ENCODE measurements at regions not wholly inside any gene's neighbourhood (a gene's known extent, or its start where the extent isn't known, plus 50 kb on each side); places are given as distances from the start of the nearest gene placed in this dataset.

- Mint-ChIP-seq H3K4me1 (ENCODE audit: low read depth) (no peaks in the 10 kb centered on the region), H3K9me3 (no peaks in the 10 kb centered on the region), H3K4me3 (no peak overlapping the region), H3K27me3 (peaks cover 9% of the 10 kb centered on the region), H3K27ac (no peak overlapping the region), H3K36me3 (no peaks in the 10 kb centered on the region)
- ChIA-PET CTCF (interaction anchor here (1.5 kb wide), 1 partner anchor 21 kb away, joined by 6 read pairs; no protein-coding TSS in a partner anchor), POLR2A (no interaction called here)
- intact Hi-C loops (cut with micrococcal nuclease), result no loop called here
- no peak for DNase-seq
These were observed 159.4 kb downstream of the BARHL2 start for GRCh38 chr1:90557706-90558105.

DNA sequence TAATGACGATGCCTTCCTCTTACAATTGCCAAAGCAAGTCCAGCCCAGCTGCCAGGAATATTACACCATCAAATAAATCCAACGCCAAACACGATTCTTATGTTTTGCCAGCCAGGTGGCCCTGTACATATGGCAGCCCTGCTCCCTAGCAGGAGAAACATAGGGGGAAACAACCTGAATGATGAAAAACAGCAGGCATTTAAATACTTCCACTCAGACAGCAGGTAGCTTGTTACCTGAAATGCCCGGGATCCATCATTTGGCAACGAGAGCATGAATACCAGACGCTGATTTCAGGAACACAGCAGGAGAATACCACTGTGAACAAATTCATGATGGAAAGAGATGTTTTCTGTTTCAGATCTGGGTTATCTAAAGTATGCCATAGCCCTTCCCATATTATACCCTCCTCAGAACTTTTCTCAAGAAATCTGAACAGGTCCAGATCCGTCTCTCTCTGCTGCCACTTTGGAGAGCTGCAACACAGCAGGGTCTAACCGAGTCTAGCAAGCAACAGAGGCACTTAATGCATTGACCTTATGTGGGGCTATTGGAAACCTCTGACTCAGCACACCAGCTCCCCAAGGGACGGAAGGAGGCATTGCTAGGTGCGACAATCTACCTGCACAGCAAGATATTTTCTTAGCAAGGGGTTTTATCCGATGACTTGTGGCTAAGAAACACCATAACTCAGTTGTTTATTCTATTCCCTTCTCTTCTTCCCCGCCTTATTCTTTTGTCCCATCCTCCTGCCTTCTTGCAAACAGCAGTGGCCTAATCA is 166.3 kb downstream of the BARHL2 start:
- no peak overlapping the region for H3K4me3 Mint-ChIP-seq
- CTCF ChIA-PET, result no interaction called here
- H3K36me3 Mint-ChIP-seq, result no peaks in the 10 kb centered on the region
- H3K9me3 Mint-ChIP-seq, result no peaks in the 10 kb centered on the region
- DNase-seq, result no peak
- H3K4me1 Mint-ChIP-seq (ENCODE audit: low read depth), result no peaks in the 10 kb centered on the region
- H3K27ac Mint-ChIP-seq, result no peak overlapping the region
- intact Hi-C loops (cut with micrococcal nuclease), result no loop called here
- peaks cover 17% of the 10 kb centered on the region for H3K27me3 Mint-ChIP-seq
- POLR2A ChIA-PET, result no interaction called here

DNA sequence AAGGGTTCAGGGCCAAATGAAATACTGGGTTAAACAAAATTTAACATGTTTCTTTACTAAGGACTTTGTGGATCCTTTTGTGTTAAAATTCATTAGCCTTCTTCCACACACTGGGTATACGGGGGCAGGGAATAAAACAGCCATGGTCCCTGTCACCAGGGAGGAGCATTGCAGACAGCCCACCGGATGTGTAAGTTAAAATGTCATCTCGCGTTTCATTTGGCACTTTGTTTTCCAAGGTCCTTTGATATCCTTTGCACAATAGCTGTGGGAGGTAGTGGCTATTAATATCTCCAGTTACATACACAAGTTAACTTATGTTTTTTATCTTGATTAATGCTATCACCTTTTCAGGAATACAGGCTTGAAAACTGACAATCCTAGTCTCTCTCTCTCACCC is 172.7 kb downstream of the BARHL2 start:
- DNase-seq, result no peak
- Mint-ChIP-seq H3K4me3 (no peak overlapping the region), H3K36me3 (no peaks in the 10 kb centered on the region), H3K9me3 (no peaks in the 10 kb centered on the region), H3K27ac (no peak overlapping the region), H3K4me1 (ENCODE audit: low read depth) (no peaks in the 10 kb centered on the region), H3K27me3 (peaks cover 4% of the 10 kb centered on the region)
- POLR2A ChIA-PET, result no interaction called here
- CTCF ChIA-PET, result no interaction called here
- intact Hi-C loops (cut with micrococcal nuclease), result no loop called here

DNA sequence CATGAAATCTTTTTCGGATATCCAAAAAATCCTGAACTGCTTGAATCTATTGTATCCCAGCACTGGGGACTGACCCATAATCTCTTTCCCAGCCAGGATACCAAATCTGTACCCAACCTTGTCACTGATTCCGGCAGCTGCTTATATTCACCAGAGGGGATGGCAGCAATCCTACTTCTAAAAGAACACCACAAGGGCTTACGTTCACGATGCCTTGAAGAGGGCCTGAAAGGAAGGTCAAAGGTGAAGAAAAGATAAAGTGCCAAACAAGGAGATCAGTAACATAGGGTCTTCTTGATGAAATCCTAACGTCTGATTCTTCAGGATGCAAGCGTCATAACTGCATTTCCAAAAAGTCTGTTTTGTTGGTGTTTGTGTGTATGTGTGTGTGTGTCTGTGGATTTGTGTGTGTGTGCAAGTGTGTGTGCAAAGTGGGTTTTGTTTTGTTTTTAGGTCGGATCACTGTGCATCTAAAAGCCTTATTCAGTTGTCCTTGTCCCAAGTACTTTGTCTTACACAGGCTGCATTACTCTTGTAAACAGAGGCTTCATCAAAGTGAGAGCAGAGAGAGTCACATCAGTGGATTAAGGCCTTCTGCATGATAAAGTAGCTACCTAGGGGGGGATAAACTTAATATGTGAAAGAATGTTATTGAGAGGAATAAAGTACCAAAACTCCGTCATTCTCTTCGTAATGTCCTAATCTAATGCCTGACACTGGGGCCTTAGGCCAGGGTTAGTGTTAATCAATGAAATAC is 179.3 kb downstream of the BARHL2 start:
- intact Hi-C loops (cut with micrococcal nuclease), result no loop called here
- Mint-ChIP-seq H3K4me1 (ENCODE audit: low read depth) (no peaks in the 10 kb centered on the region), H3K9me3 (no peaks in the 10 kb centered on the region), H3K36me3 (no peaks in the 10 kb centered on the region), H3K4me3 (no peak overlapping the region), H3K27ac (no peak overlapping the region), H3K27me3 (peaks cover 4% of the 10 kb centered on the region)
- DNase-seq, result no peak
- ChIA-PET POLR2A (no interaction called here), CTCF (no interaction called here)

GRCh38 chr1:90534663-90535295 is 182.3 kb downstream of the BARHL2 start:
- POLR2A ChIA-PET, result no interaction called here

GRCh38 chr1:90534116-90534515 is 183.0 kb downstream of the BARHL2 start:
- Mint-ChIP-seq H3K36me3 (no peaks in the 10 kb centered on the region), H3K4me3 (no peak overlapping the region), H3K27ac (no peak overlapping the region), H3K27me3 (peaks cover 4% of the 10 kb centered on the region), H3K9me3 (no peaks in the 10 kb centered on the region), H3K4me1 (ENCODE audit: low read depth) (no peaks in the 10 kb centered on the region)
- ChIA-PET POLR2A (no interaction called here), CTCF (no interaction called here)
- no peak for DNase-seq
- intact Hi-C loops (cut with micrococcal nuclease), result no loop called here

More at GRCh38 chr1:90534663-90535295, 182.3 kb downstream of the BARHL2 start:
- CTCF ChIA-PET, result interaction anchor here (0.7 to 1.0 kb wide), 3 partner anchors 631 to 1302 kb away, joined by 3 to 4 read pairs (median 3); no protein-coding TSS in a partner anchor
- DNase-seq, result no peak
- Mint-ChIP-seq H3K27me3 (peaks cover 4% of the 10 kb centered on the region), H3K9me3 (no peaks in the 10 kb centered on the region), H3K27ac (no peak overlapping the region), H3K4me3 (no peak overlapping the region), H3K36me3 (no peaks in the 10 kb centered on the region), H3K4me1 (ENCODE audit: low read depth) (no peaks in the 10 kb centered on the region)
- intact Hi-C loops (cut with micrococcal nuclease), result no loop called here

GRCh38 chr1:90526954-90527353 is 190.1 kb downstream of the BARHL2 start:
- H3K36me3 Mint-ChIP-seq, result no peaks in the 10 kb centered on the region
- CTCF ChIA-PET, result no interaction called here

GRCh38 chr1:90522432-90522831 is 194.7 kb downstream of the BARHL2 start:
- H3K27me3 Mint-ChIP-seq, result no peaks in the 10 kb centered on the region
- ChIA-PET POLR2A (no interaction called here), CTCF (no interaction called here)
- DNase-seq, result no peak
- H3K4me1 Mint-ChIP-seq (ENCODE audit: low read depth), result no peaks in the 10 kb centered on the region
- H3K36me3 Mint-ChIP-seq, result no peaks in the 10 kb centered on the region
- no peak overlapping the region for H3K27ac Mint-ChIP-seq
- intact Hi-C loops (cut with micrococcal nuclease), result no loop called here
- no peak overlapping the region for H3K4me3 Mint-ChIP-seq
- peaks cover 9% of the 10 kb centered on the region for H3K9me3 Mint-ChIP-seq

More at GRCh38 chr1:90526954-90527353, 190.1 kb downstream of the BARHL2 start:
- intact Hi-C loops (cut with micrococcal nuclease), result no loop called here
- no peak overlapping the region for H3K27ac Mint-ChIP-seq
- H3K27me3 Mint-ChIP-seq, result no peaks in the 10 kb centered on the region
- POLR2A ChIA-PET, result no interaction called here
- H3K4me3 Mint-ChIP-seq, result no peak overlapping the region
- H3K9me3 Mint-ChIP-seq, result peaks cover 6% of the 10 kb centered on the region
- DNase-seq, result no peak
- H3K4me1 Mint-ChIP-seq (ENCODE audit: low read depth), result no peaks in the 10 kb centered on the region

DNA sequence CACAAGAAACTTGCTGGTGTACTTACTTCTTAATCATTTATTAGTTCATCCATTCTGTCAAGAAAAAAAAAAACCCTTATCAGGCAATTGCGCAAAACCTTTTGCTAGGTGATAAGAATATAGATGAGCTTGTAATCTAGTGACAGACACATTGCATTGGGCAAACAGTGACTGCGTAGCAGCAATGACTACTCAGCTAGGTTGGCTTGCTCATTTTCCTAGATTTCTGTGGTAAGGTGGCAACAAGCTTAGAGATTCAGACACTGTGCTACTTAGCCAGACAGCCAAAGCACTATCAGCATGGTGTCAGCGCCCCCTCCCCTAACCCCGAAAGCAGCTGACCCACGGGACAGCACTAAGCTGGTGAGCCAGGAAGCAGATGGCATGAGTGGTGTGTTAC is 203.1 kb downstream of the BARHL2 start:
- H3K27ac Mint-ChIP-seq, result no peak overlapping the region
- H3K36me3 Mint-ChIP-seq, result no peaks in the 10 kb centered on the region
- H3K9me3 Mint-ChIP-seq, result peaks cover 3% of the 10 kb centered on the region
- H3K4me1 Mint-ChIP-seq (ENCODE audit: low read depth), result no peaks in the 10 kb centered on the region
- intact Hi-C loops (cut with micrococcal nuclease), result no loop called here
- peaks cover 2% of the 10 kb centered on the region for H3K27me3 Mint-ChIP-seq
- no peak for DNase-seq
- ChIA-PET CTCF (no interaction called here), POLR2A (no interaction called here)
- H3K4me3 Mint-ChIP-seq, result no peak overlapping the region

GRCh38 chr1:90512441-90512840 is 204.7 kb downstream of the BARHL2 start:
- DNase-seq, result no peak
- Mint-ChIP-seq H3K36me3 (no peaks in the 10 kb centered on the region), H3K4me1 (ENCODE audit: low read depth) (no peaks in the 10 kb centered on the region), H3K9me3 (no peaks in the 10 kb centered on the region), H3K4me3 (no peak overlapping the region), H3K27me3 (peaks cover 2% of the 10 kb centered on the region), H3K27ac (no peak overlapping the region)
- ChIA-PET POLR2A (no interaction called here), CTCF (no interaction called here)
- intact Hi-C loops (cut with micrococcal nuclease), result no loop called here

DNA sequence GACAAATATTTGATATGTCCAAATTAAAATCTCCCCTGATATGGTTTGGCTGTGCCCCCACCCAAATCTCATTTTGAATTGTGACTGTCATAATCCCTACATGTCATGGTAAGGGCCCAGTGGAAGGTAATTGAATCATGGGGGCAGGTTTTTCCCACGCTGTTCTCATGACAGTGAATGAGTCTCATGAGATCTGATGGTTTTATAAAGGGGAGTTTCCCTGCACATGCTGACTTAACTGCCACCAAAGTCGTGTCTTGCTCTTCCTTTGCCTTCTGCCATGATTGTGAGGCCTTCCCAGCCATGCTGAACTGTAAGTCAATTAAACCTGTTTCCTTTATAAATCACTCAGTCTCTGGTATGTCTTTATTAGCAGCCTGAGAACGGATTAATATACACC is 207.0 kb downstream of the BARHL2 start:
- H3K36me3 Mint-ChIP-seq, result no peaks in the 10 kb centered on the region
- ChIA-PET CTCF (no interaction called here), POLR2A (no interaction called here)
- H3K27me3 Mint-ChIP-seq, result peaks cover 3% of the 10 kb centered on the region
- no peak overlapping the region for H3K27ac Mint-ChIP-seq
- no peak overlapping the region for H3K4me3 Mint-ChIP-seq
- intact Hi-C loops (cut with micrococcal nuclease), result no loop called here
- no peaks in the 10 kb centered on the region for H3K9me3 Mint-ChIP-seq
- no peaks in the 10 kb centered on the region for H3K4me1 Mint-ChIP-seq (ENCODE audit: low read depth)
- no peak for DNase-seq

GRCh38 chr1:90509225-90510048 is 207.7 kb downstream of the BARHL2 start:
- ChIA-PET POLR2A (no interaction called here), CTCF (interaction anchor here (0.5 kb wide), 1 partner anchor 312 kb away, joined by 3 read pairs; no protein-coding TSS in a partner anchor)
- intact Hi-C loops (cut with micrococcal nuclease), result no loop called here
- Mint-ChIP-seq H3K4me1 (ENCODE audit: low read depth) (no peaks in the 10 kb centered on the region), H3K4me3 (no peak overlapping the region), H3K36me3 (no peaks in the 10 kb centered on the region), H3K9me3 (no peaks in the 10 kb centered on the region), H3K27ac (no peak overlapping the region), H3K27me3 (peaks cover 3% of the 10 kb centered on the region)
- DNase-seq, result no peak
